Loucy (cell line): ENCODE measurements at regions not wholly inside any gene's neighbourhood (a gene's known extent, or its start where the extent isn't known, plus 50 kb on each side); places are given as distances from the start of the nearest gene placed in this dataset.

Experiments used
- H2AFZ ChIP-seq: fragments of 200-600 bp; sonication (generic); 2 replicates; pipeline ENCODE4 v1.6.0; 2016; ENCODE audit warnings: antibody characterized with exemption, mild to moderate bottlenecking, low read length, moderate library complexity
- H3F3A ChIP-seq: fragments of 200-600 bp; 2 replicates; pipeline ENCODE4 v1.6.0; 2016; ENCODE audit warnings: antibody characterized with exemption, low read depth, mild to moderate bottlenecking
- H3K27me3 ChIP-seq: fragments of 200-600 bp; sonication (generic); 2 replicates; pipeline ENCODE4 v1.6.1; 2014; ENCODE audit warnings: low read length, mild to moderate bottlenecking; ENCODE audit not compliant: insufficient read depth, poor library complexity, severe bottlenecking
- H3K36me3 ChIP-seq: fragments of 200-600 bp; sonication (generic); 2 replicates; pipeline ENCODE4 v1.6.1; 2016; ENCODE audit warnings: low read length; ENCODE audit not compliant: insufficient read depth
- H3K4me1 ChIP-seq: fragments of 200-600 bp; sonication (generic); 2 replicates; pipeline ENCODE4 v1.5.1; 2014; ENCODE audit warnings: low read length, mild to moderate bottlenecking; ENCODE audit not compliant: insufficient read depth, poor library complexity, severe bottlenecking
- H3K4me2 ChIP-seq: fragments of 200-600 bp; sonication (generic); 2 replicates; pipeline ENCODE4 v1.6.0; 2014; ENCODE audit warnings: antibody characterized with exemption, low read length, low read depth, mild to moderate bottlenecking; ENCODE audit not compliant: poor library complexity, severe bottlenecking
- H3K4me3 ChIP-seq: fragments of 200-600 bp; sonication (generic); 2 replicates; pipeline ENCODE4 v1.5.1; 2014; ENCODE audit warnings: low read length, mild to moderate bottlenecking, mixed read lengths; ENCODE audit not compliant: poor library complexity, severe bottlenecking
- H3K79me2 ChIP-seq: fragments of 200-600 bp; sonication (generic); 2 replicates; pipeline ENCODE4 v1.6.1; 2014; ENCODE audit warnings: low read length; ENCODE audit not compliant: insufficient read depth
- H3K9ac ChIP-seq: fragments of 200-600 bp; sonication (generic); 2 replicates; pipeline ENCODE4 v1.6.0; 2014; ENCODE audit warnings: mild to moderate bottlenecking, low read depth, low read length, moderate library complexity; ENCODE audit not compliant: poor library complexity, severe bottlenecking
- H3K9me2 ChIP-seq: fragments of 200-600 bp; sonication (generic); replicated peaks from 2 replicates; pipeline ENCODE4 v1.6.1; 2016; ENCODE audit warnings: low read depth, low read length, mixed read lengths
- H3K9me3 ChIP-seq: fragments of 200-600 bp; sonication (generic); 2 replicates; pipeline ENCODE4 v1.6.1; 2014; ENCODE audit warnings: mild to moderate bottlenecking, antibody characterized with exemption, low read length, low read depth; ENCODE audit not compliant: insufficient read depth
- H4K20me1 ChIP-seq: fragments of 200-600 bp; sonication (generic); 2 replicates; pipeline ENCODE4 v1.6.0; 2014; ENCODE audit warnings: antibody characterized with exemption, low read length, mild to moderate bottlenecking; ENCODE audit not compliant: insufficient read depth, poor library complexity, severe bottlenecking
- CTCF ChIP-seq: fragments of 200-600 bp; sonication (generic); conservative IDR thresholded peaks from 2 replicates; pipeline ENCODE4 v1.5.1; 2014; ENCODE audit warnings: mild to moderate bottlenecking, antibody characterized with exemption, low read length
- EZH2phosphoT487 ChIP-seq: fragments of 200-600 bp; IDR thresholded peaks from 2 replicates; pipeline ENCODE4 v1.6.1; 2018; ENCODE audit warnings: antibody characterized with exemption, mild to moderate bottlenecking, moderate library complexity, borderline replicate concordance

GRCh38 chr16:89038221-89038721, 55.4 kb upstream of the ACSF3 start:
- no peak overlapping the region for H3K4me2 ChIP-seq
- H3K9ac ChIP-seq = no peak overlapping the region
- H3K79me2 ChIP-seq = no peaks in the 10 kb centered on the region
- H3F3A ChIP-seq = no peaks in the 10 kb centered on the region
- no peaks in the 10 kb centered on the region for H3K36me3 ChIP-seq
- H3K4me1 ChIP-seq = no peaks in the 10 kb centered on the region
- no peaks in the 10 kb centered on the region for H3K9me3 ChIP-seq
- no peak for TF ChIP-seq EZH2phosphoT487
- TF ChIP-seq CTCF = no peak
- H2AFZ ChIP-seq = no peak overlapping the region
- no peaks in the 10 kb centered on the region for H4K20me1 ChIP-seq
- no peaks in the 10 kb centered on the region for H3K27me3 ChIP-seq
- H3K4me3 ChIP-seq = no peak overlapping the region
- H3K9me2 ChIP-seq = no peaks in the 10 kb centered on the region

DNA sequence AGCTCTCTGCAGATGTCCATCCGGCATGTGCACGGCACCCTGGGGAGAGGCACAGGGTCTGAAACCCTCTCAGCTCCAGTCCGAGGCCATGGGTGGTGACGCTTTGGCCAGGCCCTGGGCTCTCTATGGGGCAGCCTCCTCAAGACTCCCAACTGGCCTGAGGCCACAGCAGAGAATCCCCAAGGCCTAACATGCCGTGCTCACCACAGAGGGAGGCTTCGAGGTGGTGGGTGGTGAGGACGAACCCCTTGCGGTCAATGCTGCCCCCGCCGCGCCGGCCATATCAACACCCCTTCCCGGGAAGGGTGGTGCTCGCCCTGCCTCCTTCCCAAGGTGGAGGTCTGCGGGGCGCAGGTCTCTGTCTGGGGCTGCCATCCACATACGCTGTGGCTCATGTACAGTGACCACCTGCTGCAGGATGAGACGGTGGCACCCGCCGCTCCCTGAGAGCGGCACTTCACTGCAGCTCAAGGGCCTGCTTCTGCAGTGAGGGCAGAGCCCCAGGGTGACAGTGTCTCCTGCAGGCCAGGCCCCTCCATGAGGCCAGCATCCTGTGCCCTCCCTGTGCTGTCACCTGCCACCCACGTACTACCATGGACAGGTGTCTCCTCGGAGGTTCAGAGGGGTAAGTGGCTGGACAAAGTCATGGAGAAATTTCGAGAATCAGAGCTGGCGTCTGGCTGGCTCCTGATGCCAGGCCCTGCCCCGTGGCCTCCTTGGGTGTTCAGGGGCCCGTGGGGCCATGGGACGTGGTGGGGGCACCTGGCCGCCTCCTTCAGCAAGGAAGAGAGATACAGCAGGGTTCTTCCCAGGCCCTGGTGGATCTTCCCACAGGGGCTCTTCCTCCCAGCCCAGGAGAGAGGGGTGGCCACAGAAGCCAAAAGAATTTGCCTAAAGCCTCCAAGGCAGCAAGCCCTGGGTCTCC, 54.6 kb upstream of the ACSF3 start:
- H3K4me2 ChIP-seq = no peak overlapping the region
- no peaks in the 10 kb centered on the region for H3K36me3 ChIP-seq
- no peaks in the 10 kb centered on the region for H3K4me1 ChIP-seq
- no peak overlapping the region for H3K9ac ChIP-seq
- no peaks in the 10 kb centered on the region for H3K27me3 ChIP-seq
- H3K79me2 ChIP-seq = no peaks in the 10 kb centered on the region
- H3K9me2 ChIP-seq = no peaks in the 10 kb centered on the region
- H3F3A ChIP-seq = no peaks in the 10 kb centered on the region
- H2AFZ ChIP-seq = no peak overlapping the region
- H3K4me3 ChIP-seq = no peak overlapping the region
- TF ChIP-seq CTCF (no peak), EZH2phosphoT487 (no peak)
- H4K20me1 ChIP-seq = no peaks in the 10 kb centered on the region
- no peaks in the 10 kb centered on the region for H3K9me3 ChIP-seq

DNA sequence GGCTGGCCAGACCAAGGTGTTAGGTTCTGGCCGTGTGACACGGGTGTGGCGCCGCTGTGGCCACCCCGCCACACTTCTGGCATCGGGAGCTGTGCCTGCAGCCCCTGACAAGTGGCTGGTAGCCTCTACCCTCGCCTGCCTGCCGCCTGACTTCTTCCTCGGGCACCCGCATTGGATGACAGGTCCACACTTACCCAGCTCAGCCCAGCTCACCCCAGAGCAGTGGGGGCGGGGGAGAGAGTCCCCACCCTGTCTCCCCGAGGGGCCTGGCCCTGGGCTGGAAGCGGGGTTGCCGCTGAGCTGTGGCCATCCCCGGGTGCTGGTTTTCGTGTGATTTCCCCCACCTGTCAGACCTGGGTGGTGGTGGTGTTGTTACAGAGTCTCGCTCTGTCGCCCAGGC, 53.9 kb upstream of the ACSF3 start:
- no peaks in the 10 kb centered on the region for H3F3A ChIP-seq

More for the DNA sequence above, 53.9 kb upstream of the ACSF3 start:
- Histone ChIP-seq H3K9me2 (no peaks in the 10 kb centered on the region), H3K4me2 (no peak overlapping the region), H2AFZ (no peak overlapping the region), H3K9me3 (no peaks in the 10 kb centered on the region), H3K4me1 (no peaks in the 10 kb centered on the region), H3K9ac (no peak overlapping the region), H3K79me2 (no peaks in the 10 kb centered on the region), H3K27me3 (no peaks in the 10 kb centered on the region), H3K4me3 (no peak overlapping the region), H3K36me3 (no peaks in the 10 kb centered on the region), H4K20me1 (no peaks in the 10 kb centered on the region)
- no peak for TF ChIP-seq CTCF
- no peak for TF ChIP-seq EZH2phosphoT487
